GM19463 (cell line): ENCODE measurements at regions not wholly inside any gene's neighbourhood (a gene's known extent, or its start where the extent isn't known, plus 50 kb on each side); places are given as distances from the start of the nearest gene placed in this dataset.
"Not testable (repeated sequence)": the region's sequence is repeated elsewhere in the genome, so short reads cannot be mapped to it uniquely, and the experiment has no call there.

ENCODE experiments used
- ATAC-seq: cut with Tn5 transposase; IDR thresholded peaks from one replicate; pipeline ENCODE4 v1.9.1; 2021; ENCODE audit warnings: mild to moderate bottlenecking, moderate library complexity; ENCODE audit not compliant: unreplicated experiment

GRCh38 chr12:59517522-59517921 is 78.3 kb upstream of the SLC16A7 start:
- no peak for ATAC-seq

- no peak for ATAC-seq
Measured at GRCh38 chr12:59500915-59501314, 94.9 kb upstream of the SLC16A7 start.

GRCh38 chr12:59500335-59500734 is 95.5 kb upstream of the SLC16A7 start:
- ATAC-seq: no peak

- ATAC-seq: peak; percentile 92
Measured at GRCh38 chr12:59499774-59500173, 96.1 kb upstream of the SLC16A7 start.

- no peak for ATAC-seq
Measured at GRCh38 chr12:59494617-59495016, 101.2 kb upstream of the SLC16A7 start.

- ATAC-seq: no peak
Measured at GRCh38 chr12:59491877-59492276, 104.0 kb upstream of the SLC16A7 start.

- no peak for ATAC-seq
Measured at GRCh38 chr12:59486827-59487226, 109.0 kb upstream of the SLC16A7 start.

- no peak for ATAC-seq
Measured at GRCh38 chr12:59484575-59484974, 111.3 kb upstream of the SLC16A7 start.

GRCh38 chr12:59474236-59474635 is 121.6 kb upstream of the SLC16A7 start:
- ATAC-seq: not testable (repeated sequence)

- ATAC-seq: no peak
Measured at GRCh38 chr12:59472273-59472672, 123.6 kb upstream of the SLC16A7 start.

GRCh38 chr12:59459966-59460660 is 135.7 kb upstream of the SLC16A7 start:
- no peak for ATAC-seq

- ATAC-seq: no peak
Measured at GRCh38 chr12:59453475-59453874, 142.4 kb upstream of the SLC16A7 start.

- no peak for ATAC-seq
Measured at GRCh38 chr12:59452746-59453145, 143.1 kb upstream of the SLC16A7 start.

- ATAC-seq: no peak
Measured at GRCh38 chr12:59452259-59452658, 143.6 kb upstream of the SLC16A7 start.

- no peak for ATAC-seq
Measured at GRCh38 chr12:59446116-59446515, 149.7 kb upstream of the SLC16A7 start.

GRCh38 chr12:59444932-59445331 is 150.9 kb upstream of the SLC16A7 start:
- ATAC-seq: no peak

- no peak for ATAC-seq
Measured at GRCh38 chr12:59432057-59432456, 163.8 kb upstream of the SLC16A7 start.

- ATAC-seq: no peak
Measured at GRCh38 chr12:59431266-59431665, 164.6 kb upstream of the SLC16A7 start.

GRCh38 chr12:59429766-59430165 is 166.1 kb upstream of the SLC16A7 start:
- ATAC-seq: no peak

- no peak for ATAC-seq
Measured at GRCh38 chr12:59425798-59426197, 170.0 kb upstream of the SLC16A7 start.

GRCh38 chr12:59424666-59425065 is 171.2 kb upstream of the SLC16A7 start:
- ATAC-seq: not testable (repeated sequence)

GRCh38 chr12:59414051-59414450 is 181.8 kb upstream of the SLC16A7 start:
- ATAC-seq: no peak

- ATAC-seq: no peak
Measured at GRCh38 chr12:59408431-59408830, 187.4 kb upstream of the SLC16A7 start.
